NB4 (cell line): ENCODE measurements at regions not wholly inside any gene's neighbourhood (a gene's known extent, or its start where the extent isn't known, plus 50 kb on each side); places are given as distances from the start of the nearest gene placed in this dataset.

Experiments
- CTCF ChIP-seq: IDR thresholded peaks from one replicate; pipeline ENCODE4 v1.5.1; 2012; ENCODE audit warnings: low read depth, low read length
- POLR2A ChIP-seq: IDR thresholded peaks from 2 replicates; pipeline ENCODE4 v1.6.1; 2011; ENCODE audit warnings: mild to moderate bottlenecking; ENCODE audit not compliant: insufficient read length; ENCODE audit errors: extremely low read depth

DNA sequence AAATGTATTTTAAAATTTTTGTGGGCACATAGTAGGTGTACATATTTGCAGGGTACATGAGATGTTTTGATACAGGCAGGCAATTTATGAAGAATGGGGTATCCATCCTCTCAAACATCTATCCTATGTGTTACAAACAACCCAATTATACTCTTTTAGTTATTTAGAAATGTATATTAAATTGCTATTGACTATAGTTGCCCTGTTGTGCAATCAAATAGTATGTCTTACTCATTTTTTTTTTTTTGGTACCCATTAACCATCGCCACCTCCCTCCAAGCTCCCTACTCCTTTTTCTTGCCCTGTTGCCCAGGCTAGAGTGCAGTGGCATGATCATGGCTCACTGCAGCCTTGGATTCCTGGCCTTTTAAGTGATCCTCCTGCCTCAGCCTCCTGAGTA lies 128.1 kb downstream of the BAMBI start:
- TF ChIP-seq CTCF (no peak), POLR2A (no peak)
